GM21825 (cell line): ENCODE measurements at regions not wholly inside any gene's neighbourhood (a gene's known extent, or its start where the extent isn't known, plus 50 kb on each side); places are given as distances from the start of the nearest gene placed in this dataset.
A peak's percentile ranks its signal among the peaks of the same experiment; 100 is the strongest.
"Not testable (repeated sequence)": the region's sequence is repeated elsewhere in the genome, so short reads cannot be mapped to it uniquely, and the experiment has no call there.

Experiments used
- ATAC-seq: cut with Tn5 transposase; IDR thresholded peaks from one replicate; pipeline ENCODE4 v1.9.1; 2021; ENCODE audit warnings: mild to moderate bottlenecking, moderate library complexity; ENCODE audit not compliant: unreplicated experiment

- no peak for ATAC-seq
Observed at GRCh38 chr1:8171751-8172464, 145.8 kb upstream of the ERRFI1 start.

- no peak for ATAC-seq
Observed at GRCh38 chr1:8170059-8170835, 144.1 kb upstream of the ERRFI1 start.

DNA sequence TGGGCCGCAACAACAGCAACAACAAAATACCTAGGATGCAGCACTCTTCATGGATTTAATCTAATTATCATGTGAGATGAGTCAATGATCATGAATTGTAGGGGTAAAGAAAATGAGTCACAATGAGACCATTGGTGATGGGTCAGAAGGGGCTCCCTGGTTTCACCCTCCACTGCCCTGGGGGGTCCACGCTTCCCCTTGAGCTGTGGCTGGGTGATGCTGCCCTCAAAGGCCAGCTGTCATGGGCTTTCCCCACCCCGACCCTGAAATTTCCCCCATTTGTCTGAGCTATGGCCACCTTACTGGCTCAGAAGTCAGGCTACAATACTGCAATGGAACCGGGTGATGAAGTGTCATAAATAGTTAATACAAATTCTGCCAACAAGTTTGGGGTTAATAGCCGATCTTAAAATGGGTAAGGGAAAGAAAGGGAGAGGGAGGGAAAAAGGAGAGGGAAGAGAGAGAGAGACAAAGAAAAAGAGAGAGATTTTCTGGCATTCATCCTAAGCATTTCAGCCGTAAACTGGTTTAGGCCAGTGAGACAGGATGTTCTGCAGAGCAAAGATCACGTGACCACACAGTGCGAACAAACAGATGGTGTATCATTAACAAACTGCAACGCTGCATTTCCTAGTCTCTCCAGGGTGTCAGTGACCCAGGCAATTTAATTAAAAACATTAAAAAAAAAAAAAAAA, 143.4 kb upstream of the ERRFI1 start:
- ATAC-seq, result peak; percentile 51

- no peak for ATAC-seq
Observed at GRCh38 chr1:8167936-8168335, 141.8 kb upstream of the ERRFI1 start.

DNA sequence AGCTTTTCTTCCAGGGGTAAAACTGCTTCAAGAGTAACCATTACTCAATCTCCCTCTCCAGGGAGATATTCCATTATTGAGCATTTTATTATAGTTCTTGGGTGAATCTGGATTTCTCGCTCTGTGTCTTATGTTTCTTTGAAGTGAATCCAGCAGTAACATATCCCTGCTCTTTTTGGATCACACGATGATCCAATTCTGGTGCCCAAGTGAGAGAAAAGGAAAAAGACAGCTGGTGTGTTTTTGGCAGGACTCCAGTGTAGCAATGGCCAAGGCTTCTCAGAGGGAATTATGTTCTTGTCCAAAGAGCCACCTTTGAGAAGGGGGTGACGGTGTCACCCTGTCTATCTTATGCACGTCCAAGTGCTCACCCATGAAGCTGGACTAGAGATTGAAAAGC, 140.3 kb upstream of the ERRFI1 start:
- no peak for ATAC-seq

DNA sequence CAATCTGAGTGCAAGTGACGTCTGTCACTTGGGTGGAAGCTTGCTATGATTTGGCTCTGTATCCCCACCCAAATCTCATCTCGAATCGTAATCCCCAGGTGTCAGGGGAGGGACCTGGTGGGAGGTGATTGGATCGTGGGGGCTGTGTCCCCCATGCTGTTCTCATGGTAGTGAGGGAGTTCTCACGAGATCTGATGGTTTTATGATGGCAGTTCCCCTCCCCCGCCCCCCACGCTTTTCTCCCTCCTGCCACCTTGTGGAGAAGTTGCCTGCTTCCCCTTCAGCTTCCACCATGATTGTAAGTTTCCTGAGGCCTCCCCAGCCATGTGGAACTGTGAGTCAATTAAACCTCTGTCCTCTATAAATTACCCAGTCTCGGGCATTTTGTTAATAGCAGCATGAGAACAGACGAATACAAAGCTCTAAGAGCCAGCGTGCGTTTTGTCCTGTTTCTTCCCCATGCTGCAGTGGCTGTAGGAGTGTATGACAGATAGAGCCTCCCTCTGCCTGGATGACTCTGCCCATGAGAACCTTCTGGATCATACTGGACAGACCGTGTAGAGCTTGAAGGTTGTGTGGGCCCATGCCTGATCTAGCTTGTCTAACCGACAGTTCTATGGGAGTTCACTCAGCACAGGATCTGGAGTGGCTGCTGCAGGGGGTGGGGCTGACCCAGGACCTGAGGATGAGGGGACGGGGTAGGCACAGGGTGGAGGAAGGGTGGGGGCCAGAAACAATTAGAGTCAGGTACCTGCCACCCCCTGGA, 139.7 kb upstream of the ERRFI1 start:
- no peak for ATAC-seq

- no peak for ATAC-seq
Observed at GRCh38 chr1:8164670-8165069, 138.6 kb upstream of the ERRFI1 start.

DNA sequence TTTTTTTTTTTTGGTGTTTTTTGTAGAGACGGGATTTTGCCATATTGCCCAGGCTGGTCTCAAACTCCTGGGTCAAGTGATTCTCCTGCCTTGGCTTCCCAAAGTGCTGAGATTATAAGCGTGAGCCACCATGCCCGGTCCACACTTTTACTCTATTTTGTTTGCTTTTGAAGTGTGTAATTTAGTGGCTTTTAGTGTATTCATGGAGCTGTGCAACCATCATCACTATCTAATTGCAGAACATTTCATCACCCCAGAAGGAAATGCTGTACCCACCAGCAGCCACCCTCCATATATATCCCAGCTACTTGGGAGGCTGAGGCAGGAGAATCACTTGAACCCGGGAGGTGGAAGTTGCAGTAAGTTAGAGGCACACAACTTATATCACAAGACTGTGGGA, 136.9 kb upstream of the ERRFI1 start:
- no peak for ATAC-seq

- ATAC-seq, result no peak
Observed at GRCh38 chr1:8162168-8162567, 136.1 kb upstream of the ERRFI1 start.

GRCh38 chr1:8161546-8162105, 135.5 kb upstream of the ERRFI1 start:
- no peak for ATAC-seq

DNA sequence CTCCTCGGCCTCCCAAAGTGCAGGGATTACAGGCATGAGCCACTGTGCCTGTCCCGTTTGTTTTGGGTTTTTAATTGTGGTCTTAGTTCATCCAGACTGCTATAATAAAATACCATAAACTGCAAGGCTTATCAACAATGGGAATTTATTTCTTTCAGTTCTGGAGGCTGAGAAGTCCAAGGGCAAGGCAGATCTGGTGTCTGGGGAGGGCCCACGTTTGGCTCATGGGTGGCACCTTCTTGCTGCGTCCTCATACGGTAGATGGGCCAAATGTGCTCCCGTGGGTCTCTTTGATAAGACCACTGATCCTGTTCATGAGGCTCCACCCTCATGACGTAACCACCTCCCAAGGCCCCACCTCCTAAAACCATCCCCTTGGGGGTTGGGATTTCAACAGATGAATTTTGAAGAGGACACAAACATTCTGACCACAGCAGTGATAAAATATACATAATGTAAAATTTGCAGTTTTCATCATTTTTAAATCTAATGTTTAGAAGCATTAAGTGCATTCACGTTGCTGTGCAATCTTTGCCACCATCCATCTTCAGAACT, 133.4 kb upstream of the ERRFI1 start:
- no peak for ATAC-seq

DNA sequence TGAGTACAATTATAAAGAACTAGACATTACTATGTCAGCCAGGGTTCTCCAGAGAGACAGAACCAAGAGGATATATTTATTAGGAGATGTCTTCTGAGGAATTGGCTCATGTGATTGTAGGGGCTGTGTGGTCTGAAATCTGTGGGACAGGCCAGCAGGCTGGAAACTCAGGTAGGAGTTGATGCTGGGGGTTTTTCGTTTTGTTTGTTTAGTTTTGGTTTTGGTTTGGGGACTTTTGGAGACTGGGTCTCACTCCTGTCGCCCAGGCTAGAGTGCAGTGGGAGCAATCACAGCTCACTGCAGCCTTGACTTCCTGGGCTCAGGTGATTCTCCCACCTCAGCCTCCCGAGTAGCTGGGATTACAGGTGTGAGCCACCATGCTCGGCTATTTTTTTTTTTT, 132.9 kb upstream of the ERRFI1 start:
- no peak for ATAC-seq

DNA sequence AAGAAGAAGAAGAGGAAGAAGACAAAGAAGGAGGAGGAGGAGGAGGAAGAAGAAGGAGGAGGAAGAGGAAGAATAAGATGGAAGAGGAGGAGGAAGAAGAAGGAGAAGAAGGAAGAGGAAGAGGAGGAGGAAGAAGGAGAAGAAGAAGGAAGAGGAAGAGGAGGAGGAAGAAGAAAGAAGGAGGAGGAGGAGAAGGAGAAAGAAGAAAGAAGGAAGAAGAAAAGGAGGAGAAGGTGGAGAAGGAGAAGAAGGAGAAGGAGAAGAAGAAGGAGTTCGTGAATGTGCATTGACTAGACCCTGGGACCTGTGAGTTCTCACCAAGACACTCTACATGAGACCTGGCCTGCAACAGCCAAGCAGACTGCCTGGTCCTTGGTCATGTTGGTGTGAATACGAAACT, 131.7 kb upstream of the ERRFI1 start:
- ATAC-seq, result no peak

DNA sequence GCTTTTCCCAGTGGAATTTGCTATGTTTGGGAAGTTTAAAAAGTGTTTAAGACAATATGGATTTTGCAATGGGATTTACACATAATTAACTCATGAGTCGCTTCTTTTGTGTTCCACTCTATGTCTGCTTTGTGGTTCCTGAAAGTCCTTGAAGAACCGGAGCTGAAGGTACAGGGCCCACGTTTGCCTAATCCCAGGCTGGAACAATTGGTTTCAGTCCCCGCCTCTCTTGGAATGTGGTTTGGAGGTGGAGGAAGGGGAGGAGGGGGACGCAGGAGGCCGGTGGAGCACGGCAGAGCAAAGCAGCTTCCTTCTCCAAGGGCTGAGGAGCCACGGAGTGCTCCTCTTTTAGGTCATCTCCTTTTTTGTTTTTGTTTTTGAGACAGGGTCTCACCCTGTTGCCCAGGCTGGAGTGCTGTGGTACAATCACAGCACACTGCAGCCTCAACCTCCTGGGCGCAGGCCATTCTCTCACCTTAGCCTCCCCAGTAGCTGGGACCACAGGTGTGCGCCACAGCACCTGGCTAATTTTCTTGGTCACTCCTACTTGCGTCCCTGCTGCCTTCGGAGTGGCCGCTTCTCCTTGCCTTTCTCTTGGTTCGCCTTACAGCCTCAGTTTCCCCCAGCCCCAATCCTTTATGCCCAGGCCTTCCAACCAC, 129.5 kb upstream of the ERRFI1 start:
- no peak for ATAC-seq

DNA sequence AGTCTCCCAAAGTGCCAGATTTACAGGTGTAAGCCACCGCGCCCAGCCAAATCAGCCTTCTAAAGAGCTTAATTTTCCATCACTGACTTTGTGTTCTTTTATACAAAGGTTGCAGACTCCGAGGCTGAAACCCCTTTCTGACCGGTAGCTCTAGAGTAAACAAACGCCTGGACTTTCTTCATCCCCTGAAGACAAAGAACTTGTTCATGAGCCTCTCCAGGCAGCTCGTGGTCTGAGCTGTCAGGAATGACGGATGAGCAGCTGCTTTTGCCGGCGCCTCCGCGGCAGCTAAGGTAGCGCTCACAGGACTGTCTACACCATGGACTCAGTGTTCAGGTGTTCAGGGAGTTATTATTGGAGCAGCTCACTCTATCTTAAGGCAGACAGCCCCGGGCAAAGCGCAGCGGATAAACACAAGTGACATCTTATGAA, 128.5 kb upstream of the ERRFI1 start:
- no peak for ATAC-seq

DNA sequence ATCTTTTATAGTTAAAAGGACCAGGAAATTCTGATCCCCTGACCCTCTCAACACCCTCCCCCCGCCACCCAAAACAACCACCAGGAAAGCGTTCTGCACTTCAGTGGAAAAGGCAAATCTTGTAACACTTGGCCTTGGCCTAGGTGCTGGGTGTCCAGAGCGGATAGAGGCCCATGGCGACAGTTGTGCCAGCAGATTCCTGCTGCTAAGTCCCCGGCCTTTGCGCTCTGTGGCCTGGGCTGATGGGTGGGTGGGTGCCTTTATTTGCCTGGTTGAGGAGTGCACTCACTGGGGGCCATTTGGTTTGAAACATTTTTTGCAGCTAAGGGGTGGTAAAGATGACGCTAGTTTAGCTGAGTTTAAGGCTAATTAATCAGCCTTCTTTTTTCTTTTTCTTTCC, 127.9 kb upstream of the ERRFI1 start:
- ATAC-seq, result no peak

- ATAC-seq, result no peak
Observed at GRCh38 chr1:8152731-8153702, 126.9 kb upstream of the ERRFI1 start.

DNA sequence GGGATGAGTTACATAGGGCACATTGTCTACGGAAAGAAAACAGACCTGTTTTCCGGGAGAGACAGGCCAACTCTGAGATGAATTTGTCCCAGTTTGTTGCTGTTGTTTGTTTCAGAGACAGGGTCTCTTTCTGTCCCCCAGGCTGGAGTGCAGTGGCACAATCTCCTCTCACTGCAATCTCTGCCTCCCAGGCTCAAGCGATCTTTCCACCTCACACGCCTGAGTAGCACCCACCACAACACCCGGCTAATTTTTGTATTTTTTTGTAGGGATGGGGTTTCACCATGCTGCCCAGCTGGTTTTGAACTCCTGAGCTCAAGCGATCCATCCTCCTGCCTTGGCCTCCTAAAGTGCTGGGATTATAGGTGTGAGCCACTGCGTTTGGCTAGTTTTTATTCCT, 125.5 kb upstream of the ERRFI1 start:
- ATAC-seq, result no peak

DNA sequence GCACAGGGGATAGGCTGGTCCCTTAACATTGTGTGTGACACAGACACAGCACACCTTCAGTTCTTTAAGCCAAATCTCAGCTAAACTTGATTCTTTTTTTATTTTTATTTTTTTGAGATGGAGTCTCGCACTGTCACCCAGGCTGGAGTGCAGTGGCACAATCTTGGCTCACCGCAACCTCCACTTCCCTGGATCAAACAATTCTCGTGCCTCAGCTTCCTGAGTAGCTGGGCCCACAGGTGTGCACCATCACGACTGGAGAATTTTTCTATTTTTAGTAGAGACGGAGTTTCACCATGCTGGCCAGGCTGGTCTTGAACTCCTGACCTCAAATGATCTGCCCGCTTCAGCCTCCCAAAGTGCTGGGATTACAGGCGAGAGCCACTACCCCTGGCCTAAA, 123.6 kb upstream of the ERRFI1 start:
- ATAC-seq, result not testable (repeated sequence)
